IMR-90 (cell line): ENCODE measurements at regions not wholly inside any gene's neighbourhood (a gene's known extent, or its start where the extent isn't known, plus 50 kb on each side); places are given as distances from the start of the nearest gene placed in this dataset.

Source experiments
- MXI1 ChIP-seq: IDR thresholded peaks from 2 replicates; pipeline ENCODE4 v1.6.1; 2012; ENCODE audit warnings: low read depth, mild to moderate bottlenecking, low read length, moderate library complexity, borderline replicate concordance
- POLR2A ChIP-seq: IDR thresholded peaks from 2 replicates; pipeline ENCODE4 v1.6.1; 2012; ENCODE audit warnings: mild to moderate bottlenecking, low read depth, low read length
- TF ChIP-seq, protein P1 (sequence below): conservative IDR thresholded peaks from 2 replicates; pipeline ENCODE4 v1.5.1; 2012; ENCODE audit warnings: mild to moderate bottlenecking, low read depth, low read length, improper control_type of control experiment

DNA sequence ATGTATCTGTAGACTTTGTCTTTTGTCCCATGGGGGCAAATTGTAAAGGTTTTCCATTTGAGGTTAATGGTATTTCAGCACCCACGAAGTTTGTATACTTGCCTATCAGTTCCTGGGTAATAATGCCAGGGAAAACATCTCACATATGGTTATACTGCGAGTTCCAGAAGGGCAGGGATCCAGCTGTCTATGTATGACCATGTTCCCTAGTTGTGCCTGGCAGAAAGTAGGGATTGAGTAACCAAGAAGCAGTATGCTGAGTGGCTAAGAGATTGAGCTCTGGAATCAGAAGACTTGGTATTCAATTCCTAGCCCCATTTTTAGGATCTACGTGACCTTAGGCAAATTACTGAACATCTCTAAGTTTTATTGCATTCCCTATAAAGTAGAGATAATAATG, 173.2 kb upstream of the PWP1 start:
- TF ChIP-seq, protein P1, sequence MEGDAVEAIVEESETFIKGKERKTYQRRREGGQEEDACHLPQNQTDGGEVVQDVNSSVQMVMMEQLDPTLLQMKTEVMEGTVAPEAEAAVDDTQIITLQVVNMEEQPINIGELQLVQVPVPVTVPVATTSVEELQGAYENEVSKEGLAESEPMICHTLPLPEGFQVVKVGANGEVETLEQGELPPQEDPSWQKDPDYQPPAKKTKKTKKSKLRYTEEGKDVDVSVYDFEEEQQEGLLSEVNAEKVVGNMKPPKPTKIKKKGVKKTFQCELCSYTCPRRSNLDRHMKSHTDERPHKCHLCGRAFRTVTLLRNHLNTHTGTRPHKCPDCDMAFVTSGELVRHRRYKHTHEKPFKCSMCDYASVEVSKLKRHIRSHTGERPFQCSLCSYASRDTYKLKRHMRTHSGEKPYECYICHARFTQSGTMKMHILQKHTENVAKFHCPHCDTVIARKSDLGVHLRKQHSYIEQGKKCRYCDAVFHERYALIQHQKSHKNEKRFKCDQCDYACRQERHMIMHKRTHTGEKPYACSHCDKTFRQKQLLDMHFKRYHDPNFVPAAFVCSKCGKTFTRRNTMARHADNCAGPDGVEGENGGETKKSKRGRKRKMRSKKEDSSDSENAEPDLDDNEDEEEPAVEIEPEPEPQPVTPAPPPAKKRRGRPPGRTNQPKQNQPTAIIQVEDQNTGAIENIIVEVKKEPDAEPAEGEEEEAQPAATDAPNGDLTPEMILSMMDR = no peak
- TF ChIP-seq POLR2A (no peak), MXI1 (no peak)
